Panc1 (cell line): ENCODE measurements at regions not wholly inside any gene's neighbourhood (a gene's known extent, or its start where the extent isn't known, plus 50 kb on each side); places are given as distances from the start of the nearest gene placed in this dataset.

Source experiments
- ATAC-seq: fragments of 200-7000 bp; cut with Tn5 transposase; 2 replicates; pipeline ENCODE4 v1.9.1; 2020; ENCODE audit warnings: mild to moderate bottlenecking, moderate library complexity
- BruUV-seq: library from RNA; stranded (reverse); fragments of 400-500 nt; replicated peaks from 2 replicates; lab custom pipeline; 2021; lab: Mats Ljungman, UMichigan
- CTCF ChIA-PET: fragments of 300-600 bp; sonication (Branson Sonifier 250); formaldehyde crosslinking; loops from one replicate; lab custom pipeline; 2022; ENCODE audit warnings: antibody characterized with exemption; lab: Charles Lee
- POLR2A ChIA-PET: fragments of 300-600 bp; sonication (Branson Sonifier 250); formaldehyde crosslinking; loops from one replicate; lab custom pipeline; 2022; ENCODE audit warnings: antibody characterized with exemption; lab: Charles Lee
- DNase-seq: peaks from one replicate; pipeline ENCODE4 v3.0.0-alpha.2; 2010; ENCODE audit warnings: low read depth, low spot score
- H3K27ac ChIP-seq: 2 replicates; pipeline ENCODE4 v1.5.1; 2011; ENCODE audit warnings: mild to moderate bottlenecking, low read length, inconsistent platforms
- H3K27me3 ChIP-seq: fragments of 200-500 bp; sonication (Bioruptor generic); 2 replicates; pipeline ENCODE4 v1.6.0; 2014; ENCODE audit warnings: low read length, inconsistent platforms; ENCODE audit not compliant: control insufficient read depth, insufficient read depth
- H3K36me3 ChIP-seq: fragments of 200-500 bp; sonication (Bioruptor generic); 2 replicates; pipeline ENCODE4 v1.5.1; 2014; ENCODE audit warnings: inconsistent platforms, mild to moderate bottlenecking, low read length, moderate library complexity; ENCODE audit not compliant: control insufficient read depth, insufficient read depth
- H3K4me1 ChIP-seq: 2 replicates; pipeline ENCODE4 v1.5.1; 2011; ENCODE audit warnings: inconsistent platforms, mild to moderate bottlenecking, low read length, moderate library complexity; ENCODE audit not compliant: control insufficient read depth, insufficient read depth
- H3K4me3 ChIP-seq, 2 experiments: 2 replicates each; pipeline ENCODE4 v1.5.1; 2011 to 2012; ENCODE audit warnings: low read depth in 2 of 2, low read length in 2 of 2, mild to moderate bottlenecking in 2 of 2, inconsistent platforms in 1 of 2, moderate library complexity in 1 of 2
- H3K9me3 ChIP-seq: fragments of 200-500 bp; sonication (Bioruptor generic); 2 replicates; pipeline ENCODE4 v1.5.1; 2014; ENCODE audit warnings: low read depth, mild to moderate bottlenecking, inconsistent platforms, low read length, moderate library complexity; ENCODE audit not compliant: control insufficient read depth, insufficient read depth
- POLR2AphosphoS5 ChIP-seq: IDR thresholded peaks from 2 replicates; pipeline ENCODE4 v1.6.1; 2012; ENCODE audit warnings: mild to moderate bottlenecking, low read depth, low read length, moderate library complexity
- SIN3A ChIP-seq: IDR thresholded peaks from 2 replicates; pipeline ENCODE4 v1.6.1; 2012; ENCODE audit warnings: low read depth, mild to moderate bottlenecking, low read length, moderate library complexity, borderline replicate concordance; ENCODE audit not compliant: insufficient read depth
- TCF7L2 ChIP-seq: IDR thresholded peaks from 2 replicates; pipeline ENCODE4 v1.6.1; 2011; ENCODE audit warnings: mild to moderate bottlenecking, low read depth, low read length, inconsistent platforms
- in situ Hi-C: cut with HindIII; loops from 2 replicates; pipeline ENCODE4 v1.10.0; 2016; ENCODE audit warnings: low sequenced_read_pairs, low pct_unique_long_range_greater_than_20kb
- intact Hi-C: fragments of 100-400 bp; cut with micrococcal nuclease; formaldehyde crosslinking; loops from one replicate; pipeline ENCODE4 v1.10.0; 2022; ENCODE audit not compliant: unreplicated experiment
- TF ChIP-seq, protein P1 (sequence below): fragments of 450-650 bp; IDR thresholded peaks from 2 replicates; pipeline ENCODE4 v1.5.1; 2017; ENCODE audit warnings: mild to moderate bottlenecking
- TF ChIP-seq, protein P2 (sequence below), 2 experiments: IDR thresholded peaks; 2 replicates each; pipeline ENCODE4 v1.6.1; 2011 to 2012; ENCODE audit warnings: low read depth in 2 of 2, control low read depth in 1 of 2, low read length in 1 of 2, mild to moderate bottlenecking in 1 of 2, moderate library complexity in 1 of 2; ENCODE audit not compliant: insufficient read depth in 1 of 2

DNA sequence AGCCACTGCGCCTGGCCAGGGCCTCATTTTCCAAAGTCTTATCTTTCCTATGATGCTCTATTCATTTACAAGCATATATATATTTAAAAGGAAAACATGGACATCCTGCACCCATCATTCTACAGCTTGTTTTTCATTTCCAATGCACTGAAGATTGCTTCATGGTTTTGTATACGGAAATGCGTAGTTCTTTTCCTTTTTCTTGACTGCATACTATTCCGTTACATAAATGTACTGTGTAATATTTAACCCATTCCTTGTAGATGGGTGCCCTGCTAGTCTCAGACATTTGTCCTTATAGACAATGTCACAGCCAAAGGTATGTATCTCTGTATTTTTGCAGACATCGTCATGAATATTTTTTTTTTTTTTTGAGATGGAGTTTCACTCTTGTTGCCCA lies 257.0 kb downstream of the ASMT start:
- ChIA-PET POLR2A (no interaction called here), CTCF (no interaction called here)
- DNase-seq = no peak
- H3K27ac ChIP-seq = no peak overlapping the region
- H3K4me1 ChIP-seq = no peaks in the 10 kb centered on the region
- BruUV-seq = no TSS peak
- in situ Hi-C loops = no loop called here
- intact Hi-C loops = no loop called here
- no peak overlapping the region for H3K4me3 ChIP-seq
- no peaks in the 10 kb centered on the region for H3K9me3 ChIP-seq
- no peaks in the 10 kb centered on the region for H3K36me3 ChIP-seq
- H3K27me3 ChIP-seq = no peaks in the 10 kb centered on the region
- TF ChIP-seq, protein P1, sequence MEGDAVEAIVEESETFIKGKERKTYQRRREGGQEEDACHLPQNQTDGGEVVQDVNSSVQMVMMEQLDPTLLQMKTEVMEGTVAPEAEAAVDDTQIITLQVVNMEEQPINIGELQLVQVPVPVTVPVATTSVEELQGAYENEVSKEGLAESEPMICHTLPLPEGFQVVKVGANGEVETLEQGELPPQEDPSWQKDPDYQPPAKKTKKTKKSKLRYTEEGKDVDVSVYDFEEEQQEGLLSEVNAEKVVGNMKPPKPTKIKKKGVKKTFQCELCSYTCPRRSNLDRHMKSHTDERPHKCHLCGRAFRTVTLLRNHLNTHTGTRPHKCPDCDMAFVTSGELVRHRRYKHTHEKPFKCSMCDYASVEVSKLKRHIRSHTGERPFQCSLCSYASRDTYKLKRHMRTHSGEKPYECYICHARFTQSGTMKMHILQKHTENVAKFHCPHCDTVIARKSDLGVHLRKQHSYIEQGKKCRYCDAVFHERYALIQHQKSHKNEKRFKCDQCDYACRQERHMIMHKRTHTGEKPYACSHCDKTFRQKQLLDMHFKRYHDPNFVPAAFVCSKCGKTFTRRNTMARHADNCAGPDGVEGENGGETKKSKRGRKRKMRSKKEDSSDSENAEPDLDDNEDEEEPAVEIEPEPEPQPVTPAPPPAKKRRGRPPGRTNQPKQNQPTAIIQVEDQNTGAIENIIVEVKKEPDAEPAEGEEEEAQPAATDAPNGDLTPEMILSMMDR = no peak
- no peak for TF ChIP-seq SIN3A
- TF ChIP-seq, protein P2, sequence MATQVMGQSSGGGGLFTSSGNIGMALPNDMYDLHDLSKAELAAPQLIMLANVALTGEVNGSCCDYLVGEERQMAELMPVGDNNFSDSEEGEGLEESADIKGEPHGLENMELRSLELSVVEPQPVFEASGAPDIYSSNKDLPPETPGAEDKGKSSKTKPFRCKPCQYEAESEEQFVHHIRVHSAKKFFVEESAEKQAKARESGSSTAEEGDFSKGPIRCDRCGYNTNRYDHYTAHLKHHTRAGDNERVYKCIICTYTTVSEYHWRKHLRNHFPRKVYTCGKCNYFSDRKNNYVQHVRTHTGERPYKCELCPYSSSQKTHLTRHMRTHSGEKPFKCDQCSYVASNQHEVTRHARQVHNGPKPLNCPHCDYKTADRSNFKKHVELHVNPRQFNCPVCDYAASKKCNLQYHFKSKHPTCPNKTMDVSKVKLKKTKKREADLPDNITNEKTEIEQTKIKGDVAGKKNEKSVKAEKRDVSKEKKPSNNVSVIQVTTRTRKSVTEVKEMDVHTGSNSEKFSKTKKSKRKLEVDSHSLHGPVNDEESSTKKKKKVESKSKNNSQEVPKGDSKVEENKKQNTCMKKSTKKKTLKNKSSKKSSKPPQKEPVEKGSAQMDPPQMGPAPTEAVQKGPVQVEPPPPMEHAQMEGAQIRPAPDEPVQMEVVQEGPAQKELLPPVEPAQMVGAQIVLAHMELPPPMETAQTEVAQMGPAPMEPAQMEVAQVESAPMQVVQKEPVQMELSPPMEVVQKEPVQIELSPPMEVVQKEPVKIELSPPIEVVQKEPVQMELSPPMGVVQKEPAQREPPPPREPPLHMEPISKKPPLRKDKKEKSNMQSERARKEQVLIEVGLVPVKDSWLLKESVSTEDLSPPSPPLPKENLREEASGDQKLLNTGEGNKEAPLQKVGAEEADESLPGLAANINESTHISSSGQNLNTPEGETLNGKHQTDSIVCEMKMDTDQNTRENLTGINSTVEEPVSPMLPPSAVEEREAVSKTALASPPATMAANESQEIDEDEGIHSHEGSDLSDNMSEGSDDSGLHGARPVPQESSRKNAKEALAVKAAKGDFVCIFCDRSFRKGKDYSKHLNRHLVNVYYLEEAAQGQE (IDR thresholded peaks at IDR 0.05; ENCODE audit: insufficient read depth in 1 of 2, low read depth in 2 of 2, low read length in 1 of 2) = no peak
- no peak for TF ChIP-seq POLR2AphosphoS5
- no peak for TF ChIP-seq TCF7L2
- ATAC-seq = no peak

DNA sequence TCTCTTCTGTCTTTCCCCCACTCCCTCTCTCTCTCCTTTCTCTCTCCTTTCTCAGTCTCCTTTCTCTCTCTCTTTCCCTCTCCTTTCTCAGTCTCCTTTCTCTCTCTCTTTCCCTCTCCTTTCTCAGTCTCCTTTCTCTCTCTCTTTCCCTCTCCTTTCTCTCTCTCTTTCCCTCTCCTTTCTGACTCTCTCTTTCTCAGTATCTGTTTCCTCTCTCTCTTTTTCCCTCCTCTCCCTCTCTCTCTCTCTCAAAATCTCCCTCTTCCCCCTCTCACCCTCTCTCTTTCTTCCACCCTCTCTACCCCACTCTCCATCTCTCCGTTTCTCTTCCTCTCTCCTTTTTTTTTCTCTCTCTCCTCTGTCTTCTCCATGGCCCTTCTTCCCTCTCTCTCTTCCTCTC lies 258.8 kb downstream of the ASMT start:
- BruUV-seq = no TSS peak
- DNase-seq = no peak
- Histone ChIP-seq H3K9me3 (no peaks in the 10 kb centered on the region), H3K27me3 (no peaks in the 10 kb centered on the region), H3K4me1 (no peaks in the 10 kb centered on the region), H3K27ac (no peak overlapping the region), H3K4me3 (no peak overlapping the region), H3K36me3 (no peaks in the 10 kb centered on the region)
- ChIA-PET CTCF (no interaction called here), POLR2A (no interaction called here)
- no peak for ATAC-seq
- in situ Hi-C loops = no loop called here
- intact Hi-C loops = no loop called here
- TF ChIP-seq TCF7L2 (no peak), SIN3A (no peak), POLR2AphosphoS5 (no peak)
- TF ChIP-seq, protein P1 = no peak
- TF ChIP-seq, protein P2 (IDR thresholded peaks at IDR 0.05; ENCODE audit: insufficient read depth in 1 of 2, low read depth in 2 of 2, low read length in 1 of 2) = no peak
